ENCODE measurements at regions not wholly inside any gene's neighbourhood (a gene's known extent, or its start where the extent isn't known, plus 50 kb on each side); places are given as distances from the start of the nearest gene placed in this dataset.

GRCh38 chr5:147985608-147986007 is 78.2 kb upstream of the SPINK5 start:
- POLR2A ChIA-PET: no interaction called here
- in situ Hi-C loops (cut with HindIII; ENCODE audit: low pct_unique_long_range_greater_than_20kb, low sequenced_read_pairs) (no loop called here), intact Hi-C loops (cut with micrococcal nuclease; ENCODE audit: unreplicated experiment) (no loop called here)
- CTCF ChIA-PET: no interaction called here
- ATAC-seq (no peak), DNase-seq (ENCODE audit: low read depth, low spot score) (no peak)
- Histone ChIP-seq H3K4me1 (ENCODE audit: control insufficient read depth, insufficient read depth, low read length) (no peaks in the 10 kb centered on the region), H3K9me3 (ENCODE audit: control insufficient read depth, insufficient read depth, low read depth, low read length) (no peaks in the 10 kb centered on the region), H3K4me3 (ENCODE audit: low read depth in 2 of 2, low read length in 2 of 2) (no peak overlapping the region), H3K27ac (ENCODE audit: low read length) (no peak overlapping the region), H3K36me3 (ENCODE audit: control insufficient read depth, insufficient read depth, low read length) (no peaks in the 10 kb centered on the region), H3K27me3 (ENCODE audit: control insufficient read depth, insufficient read depth, low read length) (no peaks in the 10 kb centered on the region)
- no TSS peak for BruUV-seq (replicated peaks)
- TF ChIP-seq SIN3A (IDR thresholded peaks at IDR 0.05; ENCODE audit: borderline replicate concordance, insufficient read depth, low read depth, low read length): no peak
- TF ChIP-seq, protein P1, sequence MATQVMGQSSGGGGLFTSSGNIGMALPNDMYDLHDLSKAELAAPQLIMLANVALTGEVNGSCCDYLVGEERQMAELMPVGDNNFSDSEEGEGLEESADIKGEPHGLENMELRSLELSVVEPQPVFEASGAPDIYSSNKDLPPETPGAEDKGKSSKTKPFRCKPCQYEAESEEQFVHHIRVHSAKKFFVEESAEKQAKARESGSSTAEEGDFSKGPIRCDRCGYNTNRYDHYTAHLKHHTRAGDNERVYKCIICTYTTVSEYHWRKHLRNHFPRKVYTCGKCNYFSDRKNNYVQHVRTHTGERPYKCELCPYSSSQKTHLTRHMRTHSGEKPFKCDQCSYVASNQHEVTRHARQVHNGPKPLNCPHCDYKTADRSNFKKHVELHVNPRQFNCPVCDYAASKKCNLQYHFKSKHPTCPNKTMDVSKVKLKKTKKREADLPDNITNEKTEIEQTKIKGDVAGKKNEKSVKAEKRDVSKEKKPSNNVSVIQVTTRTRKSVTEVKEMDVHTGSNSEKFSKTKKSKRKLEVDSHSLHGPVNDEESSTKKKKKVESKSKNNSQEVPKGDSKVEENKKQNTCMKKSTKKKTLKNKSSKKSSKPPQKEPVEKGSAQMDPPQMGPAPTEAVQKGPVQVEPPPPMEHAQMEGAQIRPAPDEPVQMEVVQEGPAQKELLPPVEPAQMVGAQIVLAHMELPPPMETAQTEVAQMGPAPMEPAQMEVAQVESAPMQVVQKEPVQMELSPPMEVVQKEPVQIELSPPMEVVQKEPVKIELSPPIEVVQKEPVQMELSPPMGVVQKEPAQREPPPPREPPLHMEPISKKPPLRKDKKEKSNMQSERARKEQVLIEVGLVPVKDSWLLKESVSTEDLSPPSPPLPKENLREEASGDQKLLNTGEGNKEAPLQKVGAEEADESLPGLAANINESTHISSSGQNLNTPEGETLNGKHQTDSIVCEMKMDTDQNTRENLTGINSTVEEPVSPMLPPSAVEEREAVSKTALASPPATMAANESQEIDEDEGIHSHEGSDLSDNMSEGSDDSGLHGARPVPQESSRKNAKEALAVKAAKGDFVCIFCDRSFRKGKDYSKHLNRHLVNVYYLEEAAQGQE (IDR thresholded peaks at IDR 0.05; ENCODE audit: insufficient read depth in 1 of 2, low read depth in 2 of 2, low read length in 1 of 2): no peak

GRCh38 chr5:147983742-147984141 is 77.4 kb upstream of the C5orf46 start:
- CTCF ChIA-PET: no interaction called here

DNA sequence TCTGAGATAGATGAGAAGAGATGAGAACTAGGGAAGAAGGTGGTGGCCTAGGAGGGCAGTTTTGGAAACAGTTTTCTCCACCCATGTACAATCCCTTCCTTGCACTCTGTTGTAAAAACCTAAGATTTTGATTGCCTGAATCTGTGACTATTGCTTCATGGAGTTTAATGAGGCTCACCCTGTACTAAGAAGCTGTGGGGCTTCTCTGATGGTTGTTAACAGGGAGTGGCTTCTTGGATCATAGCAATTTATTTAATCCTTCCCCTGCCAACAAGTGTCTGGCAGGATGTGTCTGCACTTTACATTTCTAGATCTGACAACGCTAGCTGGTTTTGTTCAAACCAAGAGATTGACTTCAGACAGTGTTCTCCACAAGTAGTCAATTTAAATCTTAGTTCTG is 74.7 kb upstream of the C5orf46 start:
- Histone ChIP-seq H3K4me1 (ENCODE audit: control insufficient read depth, insufficient read depth, low read length) (no peaks in the 10 kb centered on the region), H3K36me3 (ENCODE audit: control insufficient read depth, insufficient read depth, low read length) (no peaks in the 10 kb centered on the region), H3K9me3 (ENCODE audit: control insufficient read depth, insufficient read depth, low read depth, low read length) (no peaks in the 10 kb centered on the region), H3K4me3 (ENCODE audit: low read depth in 2 of 2, low read length in 2 of 2) (no peak overlapping the region), H3K27me3 (ENCODE audit: control insufficient read depth, insufficient read depth, low read length) (no peaks in the 10 kb centered on the region), H3K27ac (ENCODE audit: low read length) (no peak overlapping the region)
- no peak for TF ChIP-seq TCF7L2 (IDR thresholded peaks at IDR 0.05; ENCODE audit: low read depth, low read length)
- TF ChIP-seq, protein P1 (IDR thresholded peaks at IDR 0.05; ENCODE audit: insufficient read depth in 1 of 2, low read depth in 2 of 2, low read length in 1 of 2): no peak
- TF ChIP-seq CTCF (IDR thresholded peaks at IDR 0.05): no peak
- no peak for TF ChIP-seq SIN3A (IDR thresholded peaks at IDR 0.05; ENCODE audit: borderline replicate concordance, insufficient read depth, low read depth, low read length)
- no peak for TF ChIP-seq POLR2AphosphoS5 (IDR thresholded peaks at IDR 0.05; ENCODE audit: low read depth, low read length)
- ChIA-PET CTCF (no interaction called here), POLR2A (no interaction called here)
- intact Hi-C loops (cut with micrococcal nuclease; ENCODE audit: unreplicated experiment): no loop called here
- in situ Hi-C loops (cut with HindIII; ENCODE audit: low pct_unique_long_range_greater_than_20kb, low sequenced_read_pairs): no loop called here
- no peak for ATAC-seq
- DNase-seq (ENCODE audit: low read depth, low spot score): no peak
- no TSS peak for BruUV-seq (replicated peaks)

More at GRCh38 chr5:147983742-147984141, 77.4 kb upstream of the C5orf46 start:
- Histone ChIP-seq H3K27me3 (ENCODE audit: control insufficient read depth, insufficient read depth, low read length) (no peaks in the 10 kb centered on the region), H3K27ac (ENCODE audit: low read length) (no peak overlapping the region), H3K36me3 (ENCODE audit: control insufficient read depth, insufficient read depth, low read length) (no peaks in the 10 kb centered on the region), H3K9me3 (ENCODE audit: control insufficient read depth, insufficient read depth, low read depth, low read length) (no peaks in the 10 kb centered on the region), H3K4me3 (ENCODE audit: low read depth in 2 of 2, low read length in 2 of 2) (no peak overlapping the region), H3K4me1 (ENCODE audit: control insufficient read depth, insufficient read depth, low read length) (no peaks in the 10 kb centered on the region)
- intact Hi-C loops (cut with micrococcal nuclease; ENCODE audit: unreplicated experiment) (no loop called here), in situ Hi-C loops (cut with HindIII; ENCODE audit: low pct_unique_long_range_greater_than_20kb, low sequenced_read_pairs) (no loop called here)
- TF ChIP-seq POLR2AphosphoS5 (IDR thresholded peaks at IDR 0.05; ENCODE audit: low read depth, low read length): no peak
- DNase-seq (ENCODE audit: low read depth, low spot score) (no peak), ATAC-seq (no peak)
- POLR2A ChIA-PET: no interaction called here
- no TSS peak for BruUV-seq (replicated peaks)
